ENCODE measurements at regions not wholly inside any gene's neighbourhood (a gene's known extent, or its start where the extent isn't known, plus 50 kb on each side); places are given as distances from the start of the nearest gene placed in this dataset.

- Histone ChIP-seq H2AFZ (no peak overlapping the region), H3K4me1 (replicated peaks; ENCODE audit: insufficient read depth) (no peaks in the 10 kb centered on the region), H3K27ac (no peak overlapping the region), H3K4me3 (no peak overlapping the region), H3K9me3 (ENCODE audit: insufficient read depth, low read depth) (no peaks in the 10 kb centered on the region), H3F3A (ENCODE audit: insufficient read depth, low read depth) (no peaks in the 10 kb centered on the region), H3K27me3 (ENCODE audit: insufficient read depth, low read depth) (no peaks in the 10 kb centered on the region), H3K9me2 (ENCODE audit: insufficient read depth) (no peaks in the 10 kb centered on the region; the same call in 1 of the 2 replicates), H3K36me3 (ENCODE audit: low read depth) (no peaks in the 10 kb centered on the region), H4K20me1 (ENCODE audit: insufficient read depth) (no peaks in the 10 kb centered on the region), H3K4me2 (no peak overlapping the region), H3K79me2 (ENCODE audit: low read depth) (no peaks in the 10 kb centered on the region)
- ChIA-PET POLR2A (ENCODE audit: unreplicated experiment) (no interaction called here), CTCF (no interaction called here)
- DNase-seq, result no peak
- BruUV-seq (replicated peaks), result no TSS peak
- no peak for TF ChIP-seq CTCF (conservative IDR thresholded peaks at IDR 0.05)
- no peak for TF ChIP-seq EZH2 (IDR thresholded peaks at IDR 0.05; ENCODE audit: low read depth)
- intact Hi-C loops (cut with micrococcal nuclease; ENCODE audit: unreplicated experiment), result no loop called here
Observed at GRCh38 chr1:72704841-72705477, 422.6 kb upstream of the NEGR1 start.

- no peaks in the 10 kb centered on the region for H3F3A ChIP-seq (ENCODE audit: insufficient read depth, low read depth)
- H3K9me3 ChIP-seq (ENCODE audit: insufficient read depth, low read depth), result no peaks in the 10 kb centered on the region
- H3K4me2 ChIP-seq, result no peak overlapping the region
- H3K79me2 ChIP-seq (ENCODE audit: low read depth), result no peaks in the 10 kb centered on the region
- no peak overlapping the region for H2AFZ ChIP-seq
- TF ChIP-seq CTCF (conservative IDR thresholded peaks at IDR 0.05) (no peak), EZH2 (IDR thresholded peaks at IDR 0.05; ENCODE audit: low read depth) (no peak)
- ChIA-PET CTCF (no interaction called here), POLR2A (ENCODE audit: unreplicated experiment) (no interaction called here)
- H4K20me1 ChIP-seq (ENCODE audit: insufficient read depth), result no peaks in the 10 kb centered on the region; the same call in 1 of the 2 replicates
- no TSS peak for BruUV-seq (replicated peaks)
- intact Hi-C loops (cut with micrococcal nuclease; ENCODE audit: unreplicated experiment), result no loop called here
- no peaks in the 10 kb centered on the region for H3K27me3 ChIP-seq (ENCODE audit: insufficient read depth, low read depth)
- DNase-seq, result no peak
- no peaks in the 10 kb centered on the region for H3K36me3 ChIP-seq (ENCODE audit: low read depth)
- no peaks in the 10 kb centered on the region for H3K9me2 ChIP-seq (ENCODE audit: insufficient read depth)
- no peaks in the 10 kb centered on the region for H3K4me1 ChIP-seq (replicated peaks; ENCODE audit: insufficient read depth)
- H3K4me3 ChIP-seq, result no peak overlapping the region
- no peak overlapping the region for H3K27ac ChIP-seq
Observed at GRCh38 chr1:72697410-72697809, 415.1 kb upstream of the NEGR1 start.

- H3K9me2 ChIP-seq (ENCODE audit: insufficient read depth), result no peaks in the 10 kb centered on the region
- no peak for DNase-seq
- no peaks in the 10 kb centered on the region for H3K36me3 ChIP-seq (ENCODE audit: low read depth)
- no peak overlapping the region for H3K4me2 ChIP-seq
- POLR2A ChIA-PET (ENCODE audit: unreplicated experiment), result interaction anchor here (0.6 kb wide), 1 partner anchor 160 kb away, joined by 3 read pairs; no protein-coding TSS in a partner anchor
- no peaks in the 10 kb centered on the region for H3K79me2 ChIP-seq (ENCODE audit: low read depth)
- H3K27me3 ChIP-seq (ENCODE audit: insufficient read depth, low read depth), result no peaks in the 10 kb centered on the region
- no peaks in the 10 kb centered on the region for H3K9me3 ChIP-seq (ENCODE audit: insufficient read depth, low read depth)
- H3K27ac ChIP-seq, result no peak overlapping the region
- no peak overlapping the region for H2AFZ ChIP-seq
- H3F3A ChIP-seq (ENCODE audit: insufficient read depth, low read depth), result no peaks in the 10 kb centered on the region
- intact Hi-C loops (cut with micrococcal nuclease; ENCODE audit: unreplicated experiment), result no loop called here
- H4K20me1 ChIP-seq (ENCODE audit: insufficient read depth), result no peaks in the 10 kb centered on the region; the same call in 1 of the 2 replicates
- H3K4me1 ChIP-seq (replicated peaks; ENCODE audit: insufficient read depth), result no peaks in the 10 kb centered on the region
- no TSS peak for BruUV-seq (replicated peaks)
- CTCF ChIA-PET, result no interaction called here
- H3K4me3 ChIP-seq, result no peak overlapping the region
- TF ChIP-seq EZH2 (IDR thresholded peaks at IDR 0.05; ENCODE audit: low read depth) (no peak), CTCF (conservative IDR thresholded peaks at IDR 0.05) (no peak)
Observed at GRCh38 chr1:72693899-72694298, 411.6 kb upstream of the NEGR1 start.

Measured in PC-9 (cell line).